H1 (cell line): ENCODE measurements at regions not wholly inside any gene's neighbourhood (a gene's known extent, or its start where the extent isn't known, plus 50 kb on each side); places are given as distances from the start of the nearest gene placed in this dataset.

Experiments
- CTCF ChIA-PET: fragments of 300-600 bp; sonication (Branson Sonifier 250); formaldehyde crosslinking; loops from one replicate; lab custom pipeline; 2021; ENCODE audit not compliant: partially characterized antibody; lab: Charles Lee
- POLR2A ChIA-PET: fragments of 300-600 bp; sonication (Branson Sonifier 250); formaldehyde crosslinking; loops from one replicate; lab custom pipeline; 2021; ENCODE audit warnings: inconsistent platforms; ENCODE audit not compliant: partially characterized antibody; lab: Charles Lee
- DNase-seq, 2 experiments: peaks; one replicate each; pipeline versions ENCODE4 v3.0.0 to v3.0.0-alpha.2; 2010 to 2022; ENCODE audit warnings: low spot score in 2 of 2, low read depth in 1 of 2, mixed read lengths in 1 of 2
- FAIRE-seq: peaks from 2 replicates; lab custom pipeline; 2011; peaks lifted over from hg19 to GRCh38; lab: Jason Lieb, UNC
- H2AFZ ChIP-seq: 2 replicates; pipeline ENCODE4 v1.8.1; 2012; ENCODE audit warnings: low read length, inconsistent platforms
- H2AK5ac ChIP-seq: 2 replicates; pipeline ENCODE4 v1.6.1; 2013; ENCODE audit warnings: low read depth, low read length
- H2BK120ac ChIP-seq: replicated peaks from 2 replicates; pipeline ENCODE3; 2013; ENCODE audit warnings: low read depth, low read length, inconsistent platforms
- H2BK12ac ChIP-seq: 2 replicates; pipeline ENCODE4 v1.6.1; 2013; ENCODE audit warnings: low read depth, low read length
- H2BK15ac ChIP-seq: 2 replicates; pipeline ENCODE4 v1.6.1; 2013; ENCODE audit warnings: low read length
- H2BK20ac ChIP-seq: 2 replicates; pipeline ENCODE4 v1.6.1; 2013; ENCODE audit warnings: low read length
- H2BK5ac ChIP-seq: 2 replicates; pipeline ENCODE4 v1.6.1; 2013; ENCODE audit warnings: low read depth, low read length
- H3K14ac ChIP-seq: 2 replicates; pipeline ENCODE4 v1.6.1; 2013; ENCODE audit warnings: inconsistent platforms; ENCODE audit not compliant: insufficient read length
- H3K18ac ChIP-seq: 2 replicates; pipeline ENCODE4 v1.6.1; 2013; ENCODE audit warnings: low read length; ENCODE audit errors: extremely low read depth
- H3K23ac ChIP-seq: 2 replicates; pipeline ENCODE4 v1.6.1; 2013; ENCODE audit warnings: inconsistent platforms; ENCODE audit not compliant: insufficient read length
- H3K23me2 ChIP-seq: 2 replicates; pipeline ENCODE4 v1.6.1; 2013; ENCODE audit warnings: low read depth, low read length
- H3K27ac ChIP-seq: 2 replicates; pipeline ENCODE4 v1.6.1; 2011; ENCODE audit warnings: low read depth, low read length, inconsistent platforms
- H3K27me3 ChIP-seq, 4 experiments: replicated peaks in 1 of 4; 1 replicate in 1 of 4; 2 replicates in 3 of 4; pipeline versions ENCODE4 v1.6.1 to v1.8.1; 2011 to 2013; ENCODE audit warnings: low read length in 3 of 4, mild to moderate bottlenecking in 3 of 4, inconsistent platforms in 2 of 4, mixed read lengths in 2 of 4, moderate library complexity in 1 of 4; ENCODE audit not compliant: control insufficient read depth in 3 of 4, insufficient read depth in 3 of 4; ENCODE audit errors: extremely low read depth in 1 of 4
- H3K36me3 ChIP-seq, 4 experiments: 2 replicates each; pipeline versions ENCODE4 v1.6.1 to v1.8.1; 2011 to 2013; ENCODE audit warnings: mild to moderate bottlenecking in 4 of 4, low read length in 3 of 4, moderate library complexity in 2 of 4, control low read depth in 1 of 4, inconsistent platforms in 1 of 4; ENCODE audit not compliant: insufficient read depth in 4 of 4, control insufficient read depth in 2 of 4
- H3K4ac ChIP-seq: replicated peaks from 2 replicates; pipeline ENCODE3; 2013; ENCODE audit warnings: low read length, low read depth, mixed read lengths, inconsistent platforms; ENCODE audit not compliant: insufficient read length
- H3K4me1 ChIP-seq, 4 experiments: replicated peaks in 1 of 4; 1 replicate in 1 of 4; 2 replicates in 3 of 4; pipeline versions ENCODE4 v1.6.1 to v1.8.1; 2011 to 2013; ENCODE audit warnings: low read length in 3 of 4, inconsistent platforms in 2 of 4, mixed read lengths in 1 of 4; ENCODE audit not compliant: insufficient read depth in 4 of 4, control insufficient read depth in 3 of 4
- H3K4me2 ChIP-seq, 2 experiments: 2 replicates each; pipeline versions ENCODE4 v1.6.1 to v1.8.1; 2011 to 2013; ENCODE audit warnings: low read depth in 2 of 2, low read length in 2 of 2, control low read depth in 1 of 2, inconsistent platforms in 1 of 2, mild to moderate bottlenecking in 1 of 2; ENCODE audit not compliant: insufficient read depth in 1 of 2
- H3K4me3 ChIP-seq, 4 experiments: fragments of 200-600, 300-600 bp in 1 of 4; sonication (generic), shearing (Covaris generic), sonication (Bioruptor Twin) in 1 of 4; 2 replicates each; pipeline versions ENCODE4 v1.5.1 to v1.8.1; 2011 to 2016; ENCODE audit warnings: low read length in 4 of 4, low read depth in 3 of 4, control low read depth in 2 of 4, inconsistent platforms in 2 of 4, mild to moderate bottlenecking in 2 of 4, mixed read lengths in 1 of 4, moderate library complexity in 1 of 4; ENCODE audit not compliant: insufficient read depth in 2 of 4; ENCODE audit errors: extremely low read depth in 1 of 4
- H3K56ac ChIP-seq: replicated peaks from 2 replicates; pipeline ENCODE3; 2013; ENCODE audit warnings: low read depth, mild to moderate bottlenecking, mixed read lengths, low read length, inconsistent platforms; ENCODE audit not compliant: insufficient read length
- H3K79me1 ChIP-seq: 2 replicates; pipeline ENCODE4 v1.6.1; 2013; ENCODE audit warnings: low read depth, low read length, control low read depth
- H3K79me2 ChIP-seq, 2 experiments: 2 replicates each; pipeline versions ENCODE4 v1.6.1 to v1.8.1; 2012 to 2013; ENCODE audit warnings: low read length in 2 of 2, mild to moderate bottlenecking in 2 of 2, inconsistent platforms in 1 of 2; ENCODE audit not compliant: insufficient read depth in 2 of 2, control insufficient read depth in 1 of 2
- H3K9ac ChIP-seq, 4 experiments: replicated peaks in 1 of 4; 1 replicate in 1 of 4; 2 replicates in 3 of 4; pipeline versions ENCODE4 v1.6.1 to v1.8.1; 2011 to 2013; ENCODE audit warnings: low read depth in 3 of 4, low read length in 3 of 4, control low read depth in 2 of 4, mild to moderate bottlenecking in 2 of 4, moderate library complexity in 2 of 4, inconsistent platforms in 1 of 4; ENCODE audit errors: extremely low read depth in 1 of 4
- H3K9me3 ChIP-seq, 2 experiments: 2 replicates each; pipeline versions ENCODE4 v1.6.1 to v1.8.1; 2012 to 2013; ENCODE audit warnings: mild to moderate bottlenecking in 2 of 2, moderate library complexity in 2 of 2, control low read depth in 1 of 2, inconsistent platforms in 1 of 2, low read depth in 1 of 2, low read length in 1 of 2, mixed read lengths in 1 of 2; ENCODE audit not compliant: insufficient read depth in 2 of 2
- H4K20me1 ChIP-seq, 2 experiments: replicated peaks in 1 of 2; 2 replicates each; pipeline versions ENCODE3 to v1.8.1; 2011 to 2013; ENCODE audit warnings: inconsistent platforms in 2 of 2, low read length in 2 of 2, mild to moderate bottlenecking in 1 of 2; ENCODE audit not compliant: insufficient read depth in 2 of 2, control insufficient read depth in 1 of 2
- H4K5ac ChIP-seq: 2 replicates; pipeline ENCODE4 v1.6.1; 2013; ENCODE audit warnings: low read length, low read depth, mixed read lengths, inconsistent platforms; ENCODE audit not compliant: insufficient read length
- H4K8ac ChIP-seq: 2 replicates; pipeline ENCODE4 v1.8.0; 2013; ENCODE audit warnings: mild to moderate bottlenecking, moderate library complexity, low read length, inconsistent platforms; ENCODE audit not compliant: insufficient read depth; ENCODE audit errors: extremely low read depth
- H4K91ac ChIP-seq: replicated peaks from 2 replicates; pipeline ENCODE3; 2013; ENCODE audit warnings: low read length, mixed read lengths, inconsistent platforms; ENCODE audit not compliant: insufficient read length
- TAF7 ChIP-seq: optimal IDR thresholded peaks from 2 replicates; pipeline ENCODE3; 2011; ENCODE audit warnings: low read depth, mild to moderate bottlenecking, inconsistent platforms, low read length, moderate library complexity, borderline replicate concordance
- WGBS, 2 experiments: shearing (Covaris generic) in 1 of 2; methylation state at CpG; one replicate each; pipeline versions ENCODE4 v1.1.6 to v1.1.7; 2013 to 2015; ENCODE audit warnings: low lambda C conversion rate in 2 of 2, mixed read lengths in 2 of 2, inconsistent platforms in 1 of 2, low coverage in 1 of 2, missing lambda C conversion rate in 1 of 2; ENCODE audit not compliant: insufficient replicate concordance in 2 of 2, insufficient coverage in 1 of 2, insufficient read length in 1 of 2; ENCODE audit errors: extremely low coverage in 1 of 2, missing lambda C conversion rate in 1 of 2; 5-methylcytosine and 5-hydroxymethylcytosine counted together

DNA sequence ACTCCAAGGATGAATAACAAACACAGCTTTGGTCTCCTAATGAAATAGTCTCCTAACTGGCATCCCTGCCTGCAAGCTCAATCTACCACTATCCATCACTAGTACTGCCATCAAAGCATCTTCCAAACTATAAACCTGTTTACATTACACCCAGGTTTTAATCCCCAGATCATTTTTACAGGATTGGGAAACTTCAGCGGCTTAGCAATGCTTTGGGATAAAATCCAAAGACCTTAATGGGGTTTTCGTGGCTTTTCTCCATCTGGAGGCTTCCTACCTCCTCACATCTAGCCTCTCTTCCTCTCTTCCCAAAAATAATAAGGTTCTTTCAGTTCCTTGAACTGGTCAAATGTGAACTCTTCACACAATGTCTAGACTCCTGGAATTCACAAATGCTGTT is 92.2 kb upstream of the SETBP1 start:
- Histone ChIP-seq H3K23ac (no peak overlapping the region), H3K4me2 (no peak overlapping the region), H3K27me3 (no peaks in the 10 kb centered on the region), H4K91ac (no peak overlapping the region), H3K14ac (no peak overlapping the region), H3K56ac (no peak overlapping the region), H2BK12ac (no peak overlapping the region), H2BK15ac (no peak overlapping the region), H2BK20ac (no peak overlapping the region), H2BK5ac (no peak overlapping the region), H3K23me2 (no peaks in the 10 kb centered on the region; the same call in 1 of the 2 replicates), H3K79me1 (no peaks in the 10 kb centered on the region), H3K9ac (no peak overlapping the region), H3K9me3 (no peaks in the 10 kb centered on the region), H3K27ac (no peak overlapping the region), H4K20me1 (no peaks in the 10 kb centered on the region), H4K5ac (no peak overlapping the region), H2BK120ac (no peak overlapping the region), H3K4me3 (no peak overlapping the region), H2AFZ (no peak overlapping the region), H3K18ac (no peak overlapping the region), H4K8ac (no peak overlapping the region), H3K79me2 (no peaks in the 10 kb centered on the region), H3K4me1 (no peaks in the 10 kb centered on the region), H3K36me3 (no peaks in the 10 kb centered on the region), H3K4ac (no peak overlapping the region), H2AK5ac (no peak overlapping the region)
- DNase-seq (no peak), FAIRE-seq (no peak)
- ChIA-PET CTCF (interaction anchor here (3.1 to 4.3 kb wide), 2 partner anchors 10 to 11 kb away, joined by 18 to 21 read pairs; no protein-coding TSS in a partner anchor), POLR2A (no interaction called here)
- WGBS, 2 experiments, result 100% methylated on average over 2 of the region's 2 CpGs; no CpG with 5 or more reads in 1 of the 2 experiments
- no peak for TF ChIP-seq TAF7
